NCI-H2196 (cell line): ENCODE measurements at regions not wholly inside any gene's neighbourhood (a gene's known extent, or its start where the extent isn't known, plus 50 kb on each side); places are given as distances from the start of the nearest gene placed in this dataset.
A peak's percentile ranks its signal among the peaks of the same experiment; 100 is the strongest.
"Not testable (repeated sequence)": the region's sequence is repeated elsewhere in the genome, so short reads cannot be mapped to it uniquely, and the experiment has no call there.

Experiments
- DNase-seq: peaks from one replicate; lab custom pipeline; 2025; ENCODE audit not compliant: unreplicated experiment; lab: John Stamatoyannopoulos, UW

GRCh38 chr11:109926941-109927340, 166.3 kb upstream of the ZC3H12C start:
- DNase-seq = no peak

- DNase-seq = no peak
These were observed 163.9 kb upstream of the ZC3H12C start for GRCh38 chr11:109929308-109929707.

GRCh38 chr11:109933126-109933525, 160.1 kb upstream of the ZC3H12C start:
- no peak for DNase-seq

GRCh38 chr11:109934151-109934550, 159.0 kb upstream of the ZC3H12C start:
- no peak for DNase-seq

- DNase-seq = no peak
These were observed 156.5 kb upstream of the ZC3H12C start for GRCh38 chr11:109936661-109937180.

GRCh38 chr11:109937968-109938367, 155.2 kb upstream of the ZC3H12C start:
- no peak for DNase-seq

- DNase-seq = peak; percentile 58
These were observed 153.9 kb upstream of the ZC3H12C start for GRCh38 chr11:109939166-109939810.

- no peak for DNase-seq
These were observed 152.4 kb upstream of the ZC3H12C start for GRCh38 chr11:109940816-109941215.

GRCh38 chr11:109945626-109946321, 147.4 kb upstream of the ZC3H12C start:
- no peak for DNase-seq

- peak; percentile 77 for DNase-seq
These were observed 146.8 kb upstream of the ZC3H12C start for GRCh38 chr11:109946322-109946846.

GRCh38 chr11:109954534-109954933, 138.7 kb upstream of the ZC3H12C start:
- DNase-seq = no peak

- DNase-seq = no peak
These were observed 136.9 kb upstream of the ZC3H12C start for GRCh38 chr11:109956124-109956793.

- no peak for DNase-seq
These were observed 136.2 kb upstream of the ZC3H12C start for GRCh38 chr11:109957000-109957399.

GRCh38 chr11:109957601-109958000, 135.6 kb upstream of the ZC3H12C start:
- DNase-seq = no peak

GRCh38 chr11:109958131-109958820, 134.9 kb upstream of the ZC3H12C start:
- no peak for DNase-seq

GRCh38 chr11:109958821-109959166, 134.4 kb upstream of the ZC3H12C start:
- no peak for DNase-seq

GRCh38 chr11:109960831-109961230, 132.4 kb upstream of the ZC3H12C start:
- no peak for DNase-seq

- no peak for DNase-seq
These were observed 131.9 kb upstream of the ZC3H12C start for GRCh38 chr11:109961261-109961660.

- DNase-seq = no peak
These were observed 130.1 kb upstream of the ZC3H12C start for GRCh38 chr11:109963101-109963500.

- no peak for DNase-seq
These were observed 128.7 kb upstream of the ZC3H12C start for GRCh38 chr11:109964487-109964886.

GRCh38 chr11:109965445-109965844, 127.7 kb upstream of the ZC3H12C start:
- DNase-seq = not testable (repeated sequence)
